ENCODE measurements at regions not wholly inside any gene's neighbourhood (a gene's known extent, or its start where the extent isn't known, plus 50 kb on each side); places are given as distances from the start of the nearest gene placed in this dataset.

DNA sequence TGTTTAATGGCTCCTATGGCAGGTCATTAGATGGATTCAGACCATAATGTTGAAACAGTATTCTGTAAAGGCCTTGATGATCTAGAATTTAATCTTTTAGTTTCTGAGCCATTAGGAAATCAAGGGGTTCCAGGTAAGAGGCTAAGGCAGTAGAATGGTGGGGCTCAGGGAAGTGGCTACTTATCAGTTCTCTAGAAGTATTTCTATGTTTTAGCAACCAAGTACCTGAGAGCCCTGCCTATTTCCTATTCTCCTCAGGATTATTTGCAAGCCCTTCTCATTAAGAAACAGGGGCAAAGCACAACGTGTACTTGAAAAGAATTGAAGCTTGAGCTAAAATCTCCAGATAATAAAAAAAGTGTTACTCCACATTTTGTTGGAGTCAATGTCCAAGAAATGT, 646.5 kb downstream of the RNF144B start:
- peaks cover 24% of the 10 kb centered on the region for H3K4me1 ChIP-seq
- peak; percentile 68 for ATAC-seq
- no peaks in the 10 kb centered on the region for H3K9me3 ChIP-seq
- H3K27me3 ChIP-seq, result no peaks in the 10 kb centered on the region
- H3K36me3 ChIP-seq, result no peaks in the 10 kb centered on the region
- TF ChIP-seq, protein P1, sequence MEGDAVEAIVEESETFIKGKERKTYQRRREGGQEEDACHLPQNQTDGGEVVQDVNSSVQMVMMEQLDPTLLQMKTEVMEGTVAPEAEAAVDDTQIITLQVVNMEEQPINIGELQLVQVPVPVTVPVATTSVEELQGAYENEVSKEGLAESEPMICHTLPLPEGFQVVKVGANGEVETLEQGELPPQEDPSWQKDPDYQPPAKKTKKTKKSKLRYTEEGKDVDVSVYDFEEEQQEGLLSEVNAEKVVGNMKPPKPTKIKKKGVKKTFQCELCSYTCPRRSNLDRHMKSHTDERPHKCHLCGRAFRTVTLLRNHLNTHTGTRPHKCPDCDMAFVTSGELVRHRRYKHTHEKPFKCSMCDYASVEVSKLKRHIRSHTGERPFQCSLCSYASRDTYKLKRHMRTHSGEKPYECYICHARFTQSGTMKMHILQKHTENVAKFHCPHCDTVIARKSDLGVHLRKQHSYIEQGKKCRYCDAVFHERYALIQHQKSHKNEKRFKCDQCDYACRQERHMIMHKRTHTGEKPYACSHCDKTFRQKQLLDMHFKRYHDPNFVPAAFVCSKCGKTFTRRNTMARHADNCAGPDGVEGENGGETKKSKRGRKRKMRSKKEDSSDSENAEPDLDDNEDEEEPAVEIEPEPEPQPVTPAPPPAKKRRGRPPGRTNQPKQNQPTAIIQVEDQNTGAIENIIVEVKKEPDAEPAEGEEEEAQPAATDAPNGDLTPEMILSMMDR (IDR thresholded peaks at IDR 0.05), result no peak
- DNase-seq, result no peak
- no peak overlapping the region for H3K27ac ChIP-seq
- intact Hi-C loops (cut with DNase I), result no loop called here
- no peak overlapping the region for H3K4me3 ChIP-seq

GRCh38 chr6:19034986-19035385, 647.8 kb downstream of the RNF144B start:
- peak overlapping the region; percentile 56 for H3K27ac ChIP-seq
- TF ChIP-seq, protein P1 (IDR thresholded peaks at IDR 0.05), result no peak

DNA sequence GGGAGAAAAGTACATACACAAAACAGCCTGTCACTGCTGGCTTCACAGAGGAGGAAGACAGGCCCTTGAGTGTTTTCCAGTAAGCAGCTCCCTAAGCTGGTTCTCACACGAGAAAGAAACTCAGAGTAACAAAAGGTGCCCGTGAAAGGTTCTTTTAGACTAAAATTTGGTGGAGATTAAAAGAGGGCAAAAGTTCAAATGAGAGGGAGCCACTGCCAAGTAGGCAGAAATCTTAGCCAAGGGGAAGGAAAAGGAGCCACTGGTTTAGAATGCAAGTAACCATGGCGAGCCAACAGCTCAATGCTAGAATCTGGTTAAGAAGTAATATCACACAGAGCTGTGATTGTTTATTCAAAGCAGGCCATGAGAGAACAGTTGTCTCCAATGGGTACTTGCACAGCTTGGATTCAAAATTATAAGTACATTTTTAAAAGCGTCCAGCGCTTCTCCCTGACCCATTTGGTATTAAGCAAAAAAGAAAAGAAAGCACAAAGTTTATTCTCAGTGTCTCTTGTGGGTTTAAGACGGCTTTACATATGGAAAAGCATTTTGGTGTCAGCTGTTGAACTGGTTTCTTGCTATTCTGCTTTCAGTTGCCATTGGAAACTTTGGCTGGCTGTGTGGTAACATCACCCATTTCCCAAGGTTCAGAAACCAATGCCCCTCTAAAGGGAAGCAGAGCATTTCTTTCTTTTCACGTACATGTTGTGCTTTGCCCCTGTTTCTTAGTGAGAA, 648.5 kb downstream of the RNF144B start:
- TF ChIP-seq, protein P1 (IDR thresholded peaks at IDR 0.05), result no peak
- H3K27ac ChIP-seq, result peak overlapping the region; percentile 56
- intact Hi-C loops (cut with DNase I), result no loop called here
- H3K9me3 ChIP-seq, result no peaks in the 10 kb centered on the region
- H3K36me3 ChIP-seq, result no peaks in the 10 kb centered on the region
- DNase-seq (no peak), ATAC-seq (no peak)
- H3K4me3 ChIP-seq, result no peak overlapping the region
- H3K27me3 ChIP-seq, result no peaks in the 10 kb centered on the region
- peaks cover 24% of the 10 kb centered on the region for H3K4me1 ChIP-seq

More at GRCh38 chr6:19034986-19035385, 647.8 kb downstream of the RNF144B start:
- no peak for DNase-seq
- Histone ChIP-seq H3K4me1 (peaks cover 24% of the 10 kb centered on the region), H3K27me3 (no peaks in the 10 kb centered on the region), H3K36me3 (no peaks in the 10 kb centered on the region), H3K4me3 (no peak overlapping the region), H3K9me3 (no peaks in the 10 kb centered on the region)
- ATAC-seq, result no peak
- intact Hi-C loops (cut with DNase I), result no loop called here

GRCh38 chr6:19036196-19036555, 649.0 kb downstream of the RNF144B start:
- intact Hi-C loops (cut with DNase I), result no loop called here
- Histone ChIP-seq H3K27me3 (no peaks in the 10 kb centered on the region), H3K27ac (peak overlapping the region; percentile 56), H3K36me3 (no peaks in the 10 kb centered on the region), H3K9me3 (no peaks in the 10 kb centered on the region), H3K4me3 (no peak overlapping the region), H3K4me1 (peaks cover 24% of the 10 kb centered on the region)
- no peak for ATAC-seq
- TF ChIP-seq, protein P1 (IDR thresholded peaks at IDR 0.05), result no peak
- no peak for DNase-seq

DNA sequence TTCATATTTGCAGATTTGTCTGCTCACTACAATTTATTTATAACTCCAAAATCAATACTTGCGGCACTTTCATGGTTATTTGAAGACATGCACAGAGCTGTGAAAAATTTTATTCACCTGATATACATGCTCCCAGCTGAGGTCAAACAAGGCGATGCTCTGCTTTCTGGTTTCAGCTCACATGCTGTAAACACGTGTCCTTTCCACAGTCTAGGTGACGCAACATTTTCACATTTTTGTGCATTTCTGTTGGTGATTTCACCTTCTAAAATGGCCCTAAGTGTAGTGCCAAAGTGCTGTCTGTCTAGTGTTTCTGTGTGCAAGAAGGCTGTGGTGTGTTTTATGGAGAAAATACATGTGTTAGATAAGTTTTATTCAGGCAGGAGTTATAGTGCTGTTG, 650.5 kb downstream of the RNF144B start:
- ATAC-seq, result no peak
- DNase-seq, result no peak
- H3K9me3 ChIP-seq, result no peaks in the 10 kb centered on the region
- H3K36me3 ChIP-seq, result no peaks in the 10 kb centered on the region
- no peaks in the 10 kb centered on the region for H3K27me3 ChIP-seq
- no peak overlapping the region for H3K4me3 ChIP-seq
- intact Hi-C loops (cut with DNase I), result no loop called here
- H3K4me1 ChIP-seq, result peaks cover 22% of the 10 kb centered on the region
- no peak overlapping the region for H3K27ac ChIP-seq
- TF ChIP-seq, protein P1 (IDR thresholded peaks at IDR 0.05), result no peak

GRCh38 chr6:19039287-19039686, 652.1 kb downstream of the RNF144B start:
- Histone ChIP-seq H3K36me3 (no peaks in the 10 kb centered on the region), H3K27me3 (no peaks in the 10 kb centered on the region), H3K9me3 (no peaks in the 10 kb centered on the region), H3K27ac (no peak overlapping the region), H3K4me1 (peaks cover 14% of the 10 kb centered on the region), H3K4me3 (no peak overlapping the region)
- ATAC-seq, result no peak
- TF ChIP-seq, protein P1 (IDR thresholded peaks at IDR 0.05), result no peak
- DNase-seq, result no peak
- intact Hi-C loops (cut with DNase I), result no loop called here
